B cell (primary cell): ENCODE measurements at regions not wholly inside any gene's neighbourhood (a gene's known extent, or its start where the extent isn't known, plus 50 kb on each side); places are given as distances from the start of the nearest gene placed in this dataset.

ENCODE experiments used
- ATAC-seq: fragments of 200-7000 bp; cut with Tn5 transposase; one replicate; pipeline ENCODE4 v1.10.0; 2021; ENCODE audit warnings: low read depth, mild to moderate bottlenecking, moderate number of reproducible peaks, moderate library complexity
- CTCF ChIA-PET: fragments of 350-600 bp; sonication (Branson Sonifier 250); formaldehyde crosslinking; loops from one replicate; lab custom pipeline; 2021; ENCODE audit warnings: antibody characterized with exemption, inconsistent platforms; lab: Charles Lee
- POLR2A ChIA-PET: fragments of 350-600 bp; sonication (Branson Sonifier 250); formaldehyde crosslinking; loops from one replicate; lab custom pipeline; 2021; ENCODE audit warnings: antibody characterized with exemption; lab: Charles Lee
- DNase-seq: peaks from one replicate; pipeline ENCODE4 v3.0.0; 2013
- H2AFZ ChIP-seq: 2 replicates; pipeline ENCODE4 v1.6.1; 2012; ENCODE audit warnings: mild to moderate bottlenecking, low read depth, low read length; ENCODE audit not compliant: insufficient read depth, poor library complexity, severe bottlenecking
- H3K27ac ChIP-seq, 2 donors: 1 replicate in 1 of 2; 2 replicates in 1 of 2; pipeline ENCODE4 v1.5.1; 2012 to 2013; ENCODE audit warnings: low read length in 2 of 2, mild to moderate bottlenecking in 2 of 2, moderate library complexity in 1 of 2
- H3K27me3 ChIP-seq, 4 experiments: fragments of 200-600 bp in 1 of 4; sonication (generic) in 1 of 4; replicated peaks in 1 of 4; 1 replicate in 2 of 4; 2 replicates in 2 of 4; pipeline versions ENCODE4 v1.6.1 to v1.7.0; 2013 to 2016; ENCODE audit warnings: low read length in 3 of 4, mild to moderate bottlenecking in 2 of 4, mixed read lengths in 1 of 4, moderate library complexity in 1 of 4; ENCODE audit not compliant: insufficient read depth in 4 of 4, control insufficient read depth in 3 of 4; ENCODE audit errors: control extremely low read depth in 1 of 4
- H3K36me3 ChIP-seq, 2 experiments: replicated peaks in 1 of 2; 1 replicate in 1 of 2; 2 replicates in 1 of 2; pipeline versions ENCODE4 v1.6.1 to v1.7.1; 2013; ENCODE audit warnings: low read length in 1 of 2; ENCODE audit not compliant: insufficient read depth in 2 of 2, control insufficient read depth in 1 of 2; ENCODE audit errors: control extremely low read depth in 1 of 2, extremely low read depth in 1 of 2
- H3K4me1 ChIP-seq, 2 donors: fragments of 200-600 bp in 1 of 2; sonication (generic) in 1 of 2; 1 replicate in 1 of 2; 2 replicates in 1 of 2; pipeline versions ENCODE4 v1.5.1 to v1.6.1; 2013 to 2017; ENCODE audit warnings: low read length in 2 of 2; ENCODE audit not compliant: control insufficient read depth in 2 of 2, insufficient read depth in 2 of 2
- H3K4me2 ChIP-seq: replicated peaks from 2 replicates; pipeline ENCODE3; 2012; ENCODE audit warnings: mild to moderate bottlenecking, low read depth, low read length; ENCODE audit not compliant: poor library complexity, severe bottlenecking
- H3K4me3 ChIP-seq, 5 experiments: fragments of 200-600 bp in 1 of 5; sonication (generic) in 1 of 5; 1 replicate in 3 of 5; 2 replicates in 2 of 5; pipeline versions ENCODE4 v1.5.1 to v1.7.0; 2011 to 2016; ENCODE audit warnings: low read length in 4 of 5, mild to moderate bottlenecking in 4 of 5, low read depth in 2 of 5, control low read depth in 1 of 5, moderate library complexity in 1 of 5; ENCODE audit not compliant: insufficient read depth in 1 of 5; ENCODE audit errors: control extremely low read depth in 1 of 5, extremely low read depth in 1 of 5
- H3K79me2 ChIP-seq: fragments of 200-600 bp; sonication (generic); one replicate; pipeline ENCODE4 v1.6.0; 2016; ENCODE audit warnings: low read length; ENCODE audit not compliant: control insufficient read depth, insufficient read depth
- H3K9ac ChIP-seq: fragments of 200-600 bp; sonication (generic); 2 replicates; pipeline ENCODE4 v1.6.1; 2017; ENCODE audit warnings: mild to moderate bottlenecking, low read length, moderate library complexity
- H3K9me3 ChIP-seq, 3 donors: one replicate each; pipeline versions ENCODE4 v1.6.1 to v1.7.1; 2013; ENCODE audit warnings: low read length in 2 of 3; ENCODE audit not compliant: control insufficient read depth in 2 of 3, insufficient read depth in 1 of 3; ENCODE audit errors: control extremely low read depth in 1 of 3
- H4K20me1 ChIP-seq: 2 replicates; pipeline ENCODE4 v1.6.0; 2012; ENCODE audit warnings: mild to moderate bottlenecking, low read length; ENCODE audit not compliant: insufficient read depth, control insufficient read depth, poor library complexity, severe bottlenecking
- H3K27ac Mint-ChIP-seq: one replicate; pipeline ENCODE4 v1.8.0; 2021; ENCODE audit warnings: mixed read lengths
- H3K27me3 Mint-ChIP-seq: one replicate; pipeline ENCODE4 v1.8.0; 2021; ENCODE audit warnings: mixed read lengths
- H3K4me1 Mint-ChIP-seq: one replicate; pipeline ENCODE4 v1.8.0; 2021; ENCODE audit warnings: mixed read lengths
- H3K4me3 Mint-ChIP-seq: one replicate; pipeline ENCODE4 v1.8.0; 2021; ENCODE audit warnings: mixed read lengths
- H3K9me3 Mint-ChIP-seq: one replicate; pipeline ENCODE4 v1.8.0; 2022; ENCODE audit warnings: mixed read lengths; ENCODE audit not compliant: insufficient read depth
- EZH2 ChIP-seq: IDR thresholded peaks from 2 replicates; pipeline ENCODE4 v1.6.1; 2012; ENCODE audit warnings: borderline replicate concordance, low read depth, mild to moderate bottlenecking, moderate library complexity, low read length; ENCODE audit not compliant: insufficient read depth, poor library complexity, severe bottlenecking
- WGBS: methylation state at CpG from one replicate; pipeline ENCODE4 v1.1.5; 2013; ENCODE audit warnings: missing lambda C conversion rate; ENCODE audit not compliant: insufficient coverage; 5-methylcytosine and 5-hydroxymethylcytosine counted together
- intact Hi-C: fragments of 100-400 bp; cut with micrococcal nuclease; formaldehyde crosslinking; loops from one replicate; pipeline ENCODE4 v1.10.0; 2022
- TF ChIP-seq, protein P1 (sequence below): fragments of 200-600 bp; IDR thresholded peaks from one replicate; pipeline ENCODE4 v1.8.0; 2022; ENCODE audit warnings: antibody characterized with exemption, mild to moderate bottlenecking

DNA sequence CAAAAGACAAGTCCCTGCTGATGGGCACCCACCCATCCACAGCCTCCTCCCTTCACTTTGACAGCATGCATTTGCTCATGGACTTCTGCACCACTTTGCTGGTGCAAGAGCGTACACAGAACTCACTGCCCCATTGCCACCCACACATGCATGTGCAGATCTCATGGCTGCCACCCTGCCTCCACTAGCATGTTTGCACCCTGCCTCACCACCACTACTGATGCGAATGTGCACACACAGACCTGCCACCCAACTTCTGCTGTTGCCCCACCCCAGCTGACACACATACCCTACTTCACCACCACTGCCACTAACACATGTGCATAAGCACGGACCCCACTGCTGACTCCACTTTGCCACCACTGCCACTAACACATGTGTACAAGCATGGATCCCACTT lies 64.9 kb upstream of the EYS start:
- no peaks in the 10 kb centered on the region for H3K79me2 ChIP-seq
- ATAC-seq (no peak), DNase-seq (no peak)
- H3K4me2 ChIP-seq: no peak overlapping the region
- H3K4me1 Mint-ChIP-seq: no peaks in the 10 kb centered on the region
- H3K36me3 ChIP-seq: no peaks in the 10 kb centered on the region
- WGBS: 96% methylated on average over 3 of the region's 3 CpGs
- no peak overlapping the region for H3K27ac Mint-ChIP-seq
- peaks cover 0 to 10% (median 5%) of the 10 kb centered on the region in 3 donors for H3K9me3 ChIP-seq
- TF ChIP-seq, protein P1, sequence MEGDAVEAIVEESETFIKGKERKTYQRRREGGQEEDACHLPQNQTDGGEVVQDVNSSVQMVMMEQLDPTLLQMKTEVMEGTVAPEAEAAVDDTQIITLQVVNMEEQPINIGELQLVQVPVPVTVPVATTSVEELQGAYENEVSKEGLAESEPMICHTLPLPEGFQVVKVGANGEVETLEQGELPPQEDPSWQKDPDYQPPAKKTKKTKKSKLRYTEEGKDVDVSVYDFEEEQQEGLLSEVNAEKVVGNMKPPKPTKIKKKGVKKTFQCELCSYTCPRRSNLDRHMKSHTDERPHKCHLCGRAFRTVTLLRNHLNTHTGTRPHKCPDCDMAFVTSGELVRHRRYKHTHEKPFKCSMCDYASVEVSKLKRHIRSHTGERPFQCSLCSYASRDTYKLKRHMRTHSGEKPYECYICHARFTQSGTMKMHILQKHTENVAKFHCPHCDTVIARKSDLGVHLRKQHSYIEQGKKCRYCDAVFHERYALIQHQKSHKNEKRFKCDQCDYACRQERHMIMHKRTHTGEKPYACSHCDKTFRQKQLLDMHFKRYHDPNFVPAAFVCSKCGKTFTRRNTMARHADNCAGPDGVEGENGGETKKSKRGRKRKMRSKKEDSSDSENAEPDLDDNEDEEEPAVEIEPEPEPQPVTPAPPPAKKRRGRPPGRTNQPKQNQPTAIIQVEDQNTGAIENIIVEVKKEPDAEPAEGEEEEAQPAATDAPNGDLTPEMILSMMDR: no peak
- no peak for TF ChIP-seq EZH2
- no peaks in the 10 kb centered on the region for H3K27me3 ChIP-seq
- H3K4me1 ChIP-seq: no peaks in the 10 kb centered on the region
- POLR2A ChIA-PET: no interaction called here
- CTCF ChIA-PET: no interaction called here
- H3K4me3 Mint-ChIP-seq: no peak overlapping the region
- H3K27ac ChIP-seq: no peak overlapping the region
- H2AFZ ChIP-seq: no peak overlapping the region
- H3K27me3 Mint-ChIP-seq: no peaks in the 10 kb centered on the region
- H3K9ac ChIP-seq: no peak overlapping the region
- no peaks in the 10 kb centered on the region for H4K20me1 ChIP-seq
- peaks cover 3% of the 10 kb centered on the region for H3K9me3 Mint-ChIP-seq
- no peak overlapping the region for H3K4me3 ChIP-seq
- intact Hi-C loops: no loop called here

DNA sequence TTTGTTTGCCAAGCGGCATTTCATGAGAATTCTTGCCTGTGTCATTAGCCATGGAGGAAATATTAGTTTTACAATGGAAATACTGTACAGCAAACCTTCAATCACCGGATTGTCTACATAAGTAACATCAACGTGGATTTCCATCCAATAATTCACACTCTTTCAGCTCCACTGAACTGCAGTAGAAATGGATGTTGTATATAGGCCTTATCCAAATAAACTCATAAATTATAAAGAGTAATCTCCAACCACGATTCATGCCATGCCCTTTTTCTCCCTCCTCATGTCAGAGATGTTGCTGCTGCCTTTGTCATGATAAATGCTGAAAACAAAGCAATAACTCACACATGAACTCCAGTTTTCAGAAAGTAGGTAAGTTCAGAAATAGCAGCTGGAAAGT lies 54.9 kb upstream of the EYS start:
- Histone ChIP-seq H3K79me2 (no peaks in the 10 kb centered on the region), H3K4me1 (no peaks in the 10 kb centered on the region), H3K27me3 (no peaks in the 10 kb centered on the region), H3K9me3 (peaks cover 0 to 9% (median 1%) of the 10 kb centered on the region in 3 donors), H3K36me3 (no peaks in the 10 kb centered on the region), H4K20me1 (no peaks in the 10 kb centered on the region), H3K4me2 (no peak overlapping the region), H3K4me3 (no peak overlapping the region), H3K27ac (no peak overlapping the region), H2AFZ (no peak overlapping the region), H3K9ac (no peak overlapping the region)
- WGBS: no CpG with 5 or more reads among the region's 4 CpGs
- Mint-ChIP-seq H3K27me3 (no peaks in the 10 kb centered on the region), H3K9me3 (peaks cover 9% of the 10 kb centered on the region), H3K4me1 (no peaks in the 10 kb centered on the region), H3K27ac (no peak overlapping the region), H3K4me3 (no peak overlapping the region)
- intact Hi-C loops: no loop called here
- DNase-seq: no peak
- POLR2A ChIA-PET: no interaction called here
- CTCF ChIA-PET: no interaction called here
- TF ChIP-seq, protein P1: no peak
- TF ChIP-seq EZH2: no peak
- no peak for ATAC-seq
